ENCODE measurements at regions not wholly inside any gene's neighbourhood (a gene's known extent, or its start where the extent isn't known, plus 50 kb on each side); places are given as distances from the start of the nearest gene placed in this dataset.

- DNase-seq (ENCODE audit: low read depth in 2 of 2) = no peak
Measured at GRCh38 chr14:28468191-28469151, 298.1 kb upstream of the FOXG1 start.

DNA sequence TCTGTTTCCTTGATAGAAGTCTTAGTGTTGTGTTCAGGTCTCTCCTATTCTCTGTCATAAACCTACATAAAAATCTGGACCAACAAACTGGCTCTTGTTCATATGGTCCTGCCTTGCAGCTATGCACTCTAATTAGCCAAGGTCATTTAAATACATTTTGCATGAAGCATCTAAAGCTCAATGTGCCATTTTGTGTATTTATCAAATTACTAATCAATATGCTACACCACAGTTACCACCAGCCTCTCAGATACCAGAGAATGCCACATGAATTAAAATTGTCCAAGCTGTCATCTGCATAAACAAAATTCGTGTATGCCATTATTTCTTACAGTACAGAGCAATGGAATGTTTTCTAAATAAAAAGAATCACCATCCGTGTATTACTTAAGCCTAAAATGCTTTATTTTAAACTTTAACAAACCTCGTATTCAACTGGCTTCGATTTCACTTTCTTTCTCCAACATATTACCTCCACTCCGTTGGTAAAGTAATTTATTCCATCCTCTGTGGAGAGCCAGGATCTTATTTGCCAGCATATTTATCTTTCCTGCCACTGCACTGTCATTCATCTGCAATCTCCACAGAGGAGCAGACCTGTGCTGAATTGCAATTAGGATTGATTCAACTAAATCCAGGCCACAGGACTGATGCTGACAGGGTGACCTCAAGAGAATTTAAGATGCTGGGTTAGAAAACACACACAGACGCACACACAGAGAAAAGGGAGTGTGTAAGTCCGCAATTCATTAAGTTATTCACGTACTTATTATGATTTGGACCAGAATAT is 284.1 kb upstream of the FOXG1 start:
- no peak for DNase-seq (ENCODE audit: low read depth in 2 of 2)

- no peak for DNase-seq (ENCODE audit: low read depth in 2 of 2)
Measured at GRCh38 chr14:28483506-28483905, 283.1 kb upstream of the FOXG1 start.

DNA sequence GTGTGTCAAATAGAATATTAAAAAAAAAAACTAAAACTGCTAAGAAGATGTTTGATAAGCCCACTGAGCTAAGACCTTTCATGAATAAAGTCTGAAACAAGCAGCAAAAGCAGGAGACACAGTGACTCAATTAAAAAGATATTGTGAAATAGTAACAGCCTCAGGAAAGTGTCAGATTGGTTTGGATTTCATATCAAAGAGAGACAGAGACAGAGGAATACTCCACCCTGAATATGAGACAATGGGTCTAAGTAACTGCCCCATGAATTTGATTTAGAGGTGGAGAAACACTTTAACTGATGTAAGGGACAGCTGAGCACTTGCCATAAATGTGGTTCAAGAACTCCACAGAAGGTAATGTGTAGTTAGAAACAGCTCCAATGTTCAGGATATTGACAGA is 277.9 kb upstream of the FOXG1 start:
- DNase-seq (ENCODE audit: low read depth in 2 of 2) = no peak

DNA sequence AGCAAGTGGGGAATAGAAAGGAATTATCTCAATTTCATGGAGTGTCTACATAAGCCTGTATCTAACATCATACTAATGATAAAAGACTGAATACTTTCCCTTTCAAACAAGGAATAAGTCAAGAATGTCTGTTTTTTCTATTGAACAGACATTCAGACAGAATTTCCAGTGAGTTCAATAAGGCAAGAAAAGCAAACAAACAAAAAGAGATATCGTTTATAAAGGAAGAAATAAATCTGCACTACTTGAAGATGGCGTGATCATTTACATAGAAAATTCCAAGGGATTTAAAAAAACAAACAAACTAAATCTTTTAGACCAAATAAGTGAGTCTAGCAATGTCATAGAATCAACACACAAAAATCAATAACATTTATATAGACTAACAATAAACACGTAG is 273.1 kb upstream of the FOXG1 start:
- DNase-seq (ENCODE audit: low read depth in 2 of 2) = no peak

DNA sequence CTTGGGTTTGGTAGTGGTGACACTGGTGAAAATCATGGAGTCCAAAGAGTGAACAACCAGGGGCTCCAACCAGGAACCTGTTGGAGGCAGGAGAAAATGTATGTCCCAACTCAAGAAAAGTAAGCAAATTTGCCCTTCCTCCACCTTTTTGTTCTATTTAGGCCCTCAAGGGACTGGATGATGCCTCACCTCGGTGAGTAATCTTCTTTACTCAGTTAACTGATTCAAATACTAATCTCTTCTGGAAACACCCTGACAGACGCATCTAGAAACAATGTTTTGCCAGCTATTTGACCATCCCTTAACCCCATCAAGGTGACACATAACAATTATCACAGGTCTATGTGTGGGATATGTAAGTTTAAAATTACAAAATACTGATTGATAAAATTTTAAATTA is 272.4 kb upstream of the FOXG1 start:
- no peak for DNase-seq (ENCODE audit: low read depth in 2 of 2)

- DNase-seq (ENCODE audit: low read depth in 2 of 2) = no peak
Measured at GRCh38 chr14:28496364-28496763, 270.2 kb upstream of the FOXG1 start.

- no peak for DNase-seq (ENCODE audit: low read depth in 2 of 2)
Measured at GRCh38 chr14:28502517-28502916, 264.1 kb upstream of the FOXG1 start.

DNA sequence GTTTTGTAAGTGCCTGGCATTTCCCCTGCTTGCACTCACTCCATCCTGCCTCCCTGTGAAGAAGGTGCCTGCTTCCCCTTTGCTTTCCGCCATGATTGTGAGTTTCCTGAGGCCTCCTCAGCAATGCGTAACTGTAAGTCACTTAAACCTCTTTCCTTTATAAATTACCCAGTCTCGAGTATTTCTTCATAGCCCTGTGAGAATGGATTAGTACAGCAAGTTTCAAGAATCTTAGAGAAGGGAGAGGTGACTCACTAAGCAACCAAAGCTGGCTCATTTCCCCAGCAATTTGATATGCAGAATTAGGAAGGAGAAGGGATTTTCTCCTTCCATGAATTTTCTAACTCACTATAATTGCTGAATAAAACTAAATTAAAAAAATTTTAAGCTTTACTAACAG is 251.0 kb upstream of the FOXG1 start:
- DNase-seq (ENCODE audit: low read depth in 2 of 2) = no peak

DNA sequence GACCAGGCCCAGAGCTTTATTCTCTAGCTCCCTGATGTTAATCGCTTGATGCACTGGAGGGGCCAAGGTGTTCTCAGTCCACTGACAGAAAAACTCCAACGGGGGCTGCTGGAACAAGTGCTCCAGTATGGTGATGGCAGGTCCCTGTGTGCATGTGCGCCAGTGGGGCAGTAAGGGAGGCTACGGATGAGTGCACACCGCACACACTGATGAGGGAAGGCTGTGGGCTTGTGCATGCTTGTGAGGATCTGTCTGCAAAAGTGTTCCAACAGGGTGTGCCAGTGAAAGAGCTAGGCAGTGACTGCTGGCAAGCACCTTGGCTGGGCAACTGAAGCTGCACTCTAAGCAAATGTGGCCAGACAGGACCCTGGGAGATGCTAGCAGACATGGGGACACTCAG is 229.7 kb upstream of the FOXG1 start:
- no peak for DNase-seq (ENCODE audit: low read depth in 2 of 2)

- DNase-seq (ENCODE audit: low read depth in 2 of 2) = no peak
Measured at GRCh38 chr14:28542040-28542439, 224.5 kb upstream of the FOXG1 start.

GRCh38 chr14:28565345-28565744 is 201.2 kb upstream of the FOXG1 start:
- DNase-seq (ENCODE audit: low read depth in 2 of 2) = no peak

DNA sequence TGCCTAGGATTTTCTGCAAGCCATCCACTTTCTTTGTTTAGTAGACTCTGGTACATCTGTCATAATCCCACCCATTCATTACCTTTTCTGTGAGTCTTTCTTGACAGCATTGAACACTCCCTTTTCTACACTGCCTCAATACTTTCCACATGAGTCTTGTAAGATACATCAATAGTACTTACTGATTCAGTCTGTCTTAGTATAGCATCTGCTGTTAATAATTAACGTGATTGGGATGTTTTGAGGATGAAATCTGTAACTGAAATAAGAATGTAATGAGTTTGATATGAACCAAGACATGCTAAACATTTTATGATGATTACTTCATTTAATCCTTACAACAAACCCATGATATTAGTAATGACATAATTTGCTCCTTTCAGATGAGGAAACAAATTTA is 196.2 kb upstream of the FOXG1 start:
- no peak for DNase-seq (ENCODE audit: low read depth in 2 of 2)

GRCh38 chr14:28571636-28572035 is 195.0 kb upstream of the FOXG1 start:
- no peak for DNase-seq (ENCODE audit: low read depth in 2 of 2)

GRCh38 chr14:28576523-28576922 is 190.1 kb upstream of the FOXG1 start:
- no peak for DNase-seq (ENCODE audit: low read depth in 2 of 2)

- no peak for DNase-seq (ENCODE audit: low read depth in 2 of 2)
Measured at GRCh38 chr14:28577187-28577586, 189.4 kb upstream of the FOXG1 start.

DNA sequence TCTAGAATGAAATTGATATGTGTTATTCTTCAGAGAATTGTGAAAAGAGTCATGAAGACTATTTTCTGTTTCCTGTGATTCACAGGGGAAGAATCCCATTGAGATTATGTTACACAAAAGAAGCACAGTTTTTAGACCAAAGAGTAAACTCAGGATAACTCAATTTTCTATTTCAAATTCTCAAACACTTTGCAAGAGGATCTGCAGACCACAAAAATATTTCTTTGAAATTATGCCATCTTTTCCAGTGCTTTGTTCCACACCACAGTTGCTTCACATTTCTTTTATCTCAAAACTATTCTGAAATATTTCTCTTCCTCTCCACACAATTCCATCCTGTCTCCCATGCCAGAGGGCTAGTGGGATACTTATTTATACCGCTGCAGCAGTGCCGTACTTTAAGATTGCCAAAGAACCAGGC is 188.9 kb upstream of the FOXG1 start:
- no peak for DNase-seq (ENCODE audit: low read depth in 2 of 2)

- DNase-seq (ENCODE audit: low read depth in 2 of 2) = no peak
Measured at GRCh38 chr14:28584951-28585350, 181.6 kb upstream of the FOXG1 start.

DNA sequence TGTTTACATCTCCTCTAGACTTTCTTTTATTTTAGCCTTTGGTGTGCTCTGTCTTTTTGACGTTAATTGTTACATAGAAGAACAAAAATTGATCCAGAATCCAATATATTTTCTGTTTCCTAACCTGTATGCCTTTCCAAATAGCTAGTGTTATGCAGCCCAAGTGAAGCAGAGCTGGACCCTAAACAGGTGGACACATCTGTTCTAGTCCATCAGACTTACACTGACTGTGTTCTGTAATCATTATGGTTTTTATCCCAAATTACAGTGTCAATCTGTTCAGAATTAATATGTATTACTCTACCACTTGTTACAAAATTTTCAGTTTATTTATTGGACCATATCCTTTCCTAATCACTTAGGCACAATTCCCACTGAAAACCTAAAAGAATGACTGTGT is 176.8 kb upstream of the FOXG1 start:
- no peak for DNase-seq (ENCODE audit: low read depth in 2 of 2)

GRCh38 chr14:28596391-28596790 is 170.2 kb upstream of the FOXG1 start:
- no peak for DNase-seq (ENCODE audit: low read depth in 2 of 2)

DNA sequence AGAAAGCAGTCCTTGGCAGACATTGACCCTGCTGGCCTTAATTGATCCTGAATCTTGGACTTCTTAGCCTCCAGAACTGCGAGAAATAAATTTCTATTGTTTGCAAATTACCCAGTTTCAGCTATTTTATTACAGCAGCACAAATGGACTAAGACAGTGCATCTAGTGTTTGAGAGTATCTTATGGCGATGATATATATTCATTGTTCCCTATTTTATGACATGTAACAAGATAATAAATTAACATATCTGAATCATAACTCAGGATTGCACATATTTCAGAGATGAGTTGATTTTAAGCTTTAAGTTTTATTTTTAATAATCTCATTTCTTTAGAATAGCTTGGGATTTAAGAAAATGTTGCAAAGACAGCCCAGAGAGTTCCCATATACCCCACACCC is 167.4 kb upstream of the FOXG1 start:
- no peak for DNase-seq (ENCODE audit: low read depth in 2 of 2)

GRCh38 chr14:28599605-28600004 is 167.0 kb upstream of the FOXG1 start:
- DNase-seq (ENCODE audit: low read depth in 2 of 2) = no peak

DNA sequence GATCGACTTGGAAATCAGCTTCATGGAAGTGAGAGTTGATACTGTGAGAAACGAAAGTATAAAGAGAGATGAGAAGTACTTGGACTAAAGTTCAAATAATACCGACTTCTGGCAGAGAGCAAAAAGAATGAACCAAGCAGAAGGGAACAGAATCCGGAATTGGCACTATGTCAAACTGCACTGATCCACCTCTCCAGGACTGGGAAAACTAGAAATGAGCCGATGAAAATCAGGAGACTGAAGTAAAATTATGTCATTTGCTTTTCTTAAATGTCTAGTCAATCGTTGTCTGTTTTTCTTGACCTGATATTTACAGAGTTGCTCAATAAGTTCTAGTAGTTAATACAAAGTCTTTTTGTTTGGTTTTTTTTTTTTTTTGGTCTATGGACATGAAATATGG is 163.0 kb upstream of the FOXG1 start:
- no peak for DNase-seq (ENCODE audit: low read depth in 2 of 2)
